Subcutaneous abdominal adipose tissue (tissue), 5 donors: ENCODE measurements at regions not wholly inside any gene's neighbourhood (a gene's known extent, or its start where the extent isn't known, plus 50 kb on each side); places are given as distances from the start of the nearest gene placed in this dataset.

ENCODE experiments used
- H3K27ac ChIP-seq: one replicate; pipeline ENCODE4 v1.7.0; 2013; ENCODE audit warnings: low read depth, mild to moderate bottlenecking, inconsistent platforms, low read length, moderate library complexity
- H3K27me3 ChIP-seq, 5 donors: one replicate each; pipeline ENCODE4 v1.7.0; 2013; ENCODE audit warnings: low read length in 5 of 5, inconsistent platforms in 1 of 5; ENCODE audit not compliant: control insufficient read depth in 5 of 5, insufficient read depth in 4 of 5
- H3K36me3 ChIP-seq, 5 donors: one replicate each; pipeline ENCODE4 v1.7.0; 2013; ENCODE audit warnings: low read length in 5 of 5; ENCODE audit not compliant: control insufficient read depth in 5 of 5, insufficient read depth in 5 of 5
- H3K4me1 ChIP-seq, 5 donors: one replicate each; pipeline ENCODE4 v1.7.0; 2013; ENCODE audit warnings: low read length in 5 of 5, mild to moderate bottlenecking in 3 of 5, moderate library complexity in 1 of 5; ENCODE audit not compliant: control insufficient read depth in 5 of 5, insufficient read depth in 5 of 5
- H3K4me3 ChIP-seq, 5 donors: one replicate each; pipeline ENCODE4 v1.7.0; 2013; ENCODE audit warnings: low read length in 5 of 5, low read depth in 1 of 5
- H3K9ac ChIP-seq, 5 donors: one replicate each; pipeline ENCODE4 v1.7.0; 2013; ENCODE audit warnings: low read length in 5 of 5, mild to moderate bottlenecking in 4 of 5, moderate library complexity in 3 of 5
- H3K9me3 ChIP-seq, 5 donors: one replicate each; pipeline ENCODE4 v1.7.0; 2013; ENCODE audit warnings: low read length in 5 of 5; ENCODE audit not compliant: control insufficient read depth in 5 of 5
- donor health status: healthy.
- donor health status: healthy.
- donor health status: healthy.
- donor health status: healthy.
- donor health status: healthy.

DNA sequence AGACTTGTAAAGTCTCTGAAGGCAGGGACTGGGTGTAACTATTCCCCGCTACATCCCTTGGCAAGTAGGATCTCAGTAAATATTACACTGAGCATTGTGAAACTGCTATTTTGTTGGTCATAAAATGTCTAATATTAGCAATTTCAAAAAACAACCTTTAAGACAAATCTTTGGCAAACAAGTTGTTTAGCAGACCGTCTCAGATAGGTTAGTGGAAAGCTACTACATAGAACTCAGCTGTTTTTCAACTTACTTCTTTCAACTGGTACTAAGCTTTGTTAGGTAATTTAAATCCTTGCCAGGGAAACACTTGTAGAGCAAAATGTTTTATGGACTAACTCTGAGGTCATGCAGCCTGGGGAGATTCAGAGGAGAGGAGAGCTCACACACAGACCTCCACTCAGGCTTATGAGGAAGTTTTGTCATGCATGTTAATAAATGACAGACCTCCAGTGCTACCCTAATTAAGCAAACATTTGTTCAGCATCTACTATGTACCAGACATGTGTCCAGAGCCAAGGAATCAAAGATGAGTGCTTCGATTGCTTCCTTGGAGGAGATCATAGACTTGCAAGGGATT, 61.6 kb upstream of the STAC start:
- Histone ChIP-seq H3K27me3 (no peaks in the 10 kb centered on the region), H3K27ac (no peak overlapping the region), H3K4me1 (peaks cover 0 to 13% (median 4%) of the 10 kb centered on the region in 5 donors), H3K9me3 (peaks cover 0 to 6% (median 0%) of the 10 kb centered on the region in 5 donors), H3K4me3 (no peak overlapping the region), H3K9ac (no peak overlapping the region), H3K36me3 (no peaks in the 10 kb centered on the region)

DNA sequence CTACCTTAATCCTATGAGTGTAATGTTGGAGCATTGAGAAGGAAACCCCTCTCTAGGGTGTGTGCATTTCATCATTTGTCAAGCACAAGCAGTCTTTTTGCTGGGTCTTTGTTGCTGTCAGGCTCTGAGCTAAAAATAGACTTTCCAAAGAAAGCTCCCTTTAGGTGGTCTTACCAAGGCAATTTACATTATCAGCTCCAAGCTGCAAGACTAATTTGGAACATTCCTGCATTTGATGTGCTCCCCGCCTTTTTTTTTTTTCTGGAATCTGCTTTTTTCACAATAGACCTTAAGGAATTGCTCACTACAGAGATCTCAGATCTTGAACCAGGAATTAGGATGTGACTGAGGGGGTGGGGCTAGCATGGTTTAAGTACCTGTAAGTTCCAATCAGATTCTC, 60.6 kb upstream of the STAC start:
- Histone ChIP-seq H3K36me3 (no peaks in the 10 kb centered on the region), H3K4me3 (no peak overlapping the region), H3K9me3 (peaks cover 0 to 6% (median 0%) of the 10 kb centered on the region in 5 donors), H3K27ac (no peak overlapping the region), H3K4me1 (peaks cover 0 to 13% (median 4%) of the 10 kb centered on the region in 5 donors), H3K9ac (no peak overlapping the region), H3K27me3 (no peaks in the 10 kb centered on the region)
